CD4-positive, alpha-beta memory T cell (primary cell): ENCODE measurements at regions not wholly inside any gene's neighbourhood (a gene's known extent, or its start where the extent isn't known, plus 50 kb on each side); places are given as distances from the start of the nearest gene placed in this dataset.

Experiments
- CTCF ChIA-PET: fragments of 350-600 bp; sonication (Branson Sonifier 250); formaldehyde crosslinking; loops from one replicate; lab custom pipeline; 2021; ENCODE audit warnings: inconsistent platforms; ENCODE audit not compliant: partially characterized antibody; lab: Charles Lee
- POLR2A ChIA-PET: fragments of 350-600 bp; sonication (Branson Sonifier 250); formaldehyde crosslinking; loops from one replicate; lab custom pipeline; 2021; ENCODE audit not compliant: partially characterized antibody; lab: Charles Lee
- DNase-seq, 5 donors: peaks; one replicate each; pipeline versions ENCODE4 v3.0.0 to v3.0.0-alpha.2; 2020 to 2022; ENCODE audit warnings: mixed read lengths in 1 of 5
- H3K27ac ChIP-seq: one replicate; pipeline ENCODE4 v1.7.0; 2013; ENCODE audit warnings: low read depth, low read length
- H3K27me3 ChIP-seq: 2 replicates; pipeline ENCODE4 v1.7.0; 2013; ENCODE audit warnings: mild to moderate bottlenecking, low read length, moderate library complexity; ENCODE audit not compliant: insufficient read depth
- H3K36me3 ChIP-seq: 2 replicates; pipeline ENCODE4 v1.7.0; 2013; ENCODE audit warnings: mild to moderate bottlenecking, low read length, moderate library complexity; ENCODE audit not compliant: insufficient read depth
- H3K4me1 ChIP-seq: 2 replicates; pipeline ENCODE4 v1.7.0; 2013; ENCODE audit warnings: mild to moderate bottlenecking, low read length, moderate library complexity; ENCODE audit not compliant: insufficient read depth
- H3K4me3 ChIP-seq, 2 donors: one replicate each; pipeline ENCODE4 v1.7.0; 2013; ENCODE audit warnings: low read length in 2 of 2, mild to moderate bottlenecking in 1 of 2
- H3K9me3 ChIP-seq, 2 donors: one replicate each; pipeline ENCODE4 v1.7.0; 2013; ENCODE audit warnings: low read length in 2 of 2, control low read depth in 1 of 2; ENCODE audit not compliant: control insufficient read depth in 1 of 2
- H3K27ac Mint-ChIP-seq, 7 donors: one replicate each; pipeline ENCODE4 v1.8.0; 2020 to 2021; ENCODE audit warnings: mixed read lengths in 7 of 7, mild to moderate bottlenecking in 6 of 7, inconsistent platforms in 3 of 7, moderate library complexity in 3 of 7
- H3K27me3 Mint-ChIP-seq, 2 donors: one replicate each; pipeline ENCODE4 v1.8.0; 2020 to 2021; ENCODE audit warnings: mixed read lengths in 2 of 2
- H3K36me3 Mint-ChIP-seq, 2 donors: one replicate each; pipeline ENCODE4 v1.8.0; 2020 to 2021; ENCODE audit warnings: mixed read lengths in 2 of 2, inconsistent platforms in 1 of 2, mild to moderate bottlenecking in 1 of 2
- H3K4me1 Mint-ChIP-seq, 4 donors: one replicate each; pipeline ENCODE4 v1.8.0; 2020 to 2021; ENCODE audit warnings: mixed read lengths in 4 of 4, mild to moderate bottlenecking in 1 of 4
- H3K4me3 Mint-ChIP-seq, 8 donors: one replicate each; pipeline ENCODE4 v1.8.0; 2020 to 2021; ENCODE audit warnings: mixed read lengths in 8 of 8, mild to moderate bottlenecking in 7 of 8, moderate library complexity in 6 of 8, inconsistent platforms in 3 of 8
- H3K9me3 Mint-ChIP-seq, 8 donors: one replicate each; pipeline ENCODE4 v1.8.0; 2020 to 2021; ENCODE audit warnings: mixed read lengths in 8 of 8, mild to moderate bottlenecking in 5 of 8, inconsistent platforms in 3 of 8, moderate library complexity in 1 of 8
- intact Hi-C: fragments of 100-400 bp; cut with micrococcal nuclease; formaldehyde crosslinking; loops from one replicate; pipeline ENCODE4 v1.15.1; 2023

DNA sequence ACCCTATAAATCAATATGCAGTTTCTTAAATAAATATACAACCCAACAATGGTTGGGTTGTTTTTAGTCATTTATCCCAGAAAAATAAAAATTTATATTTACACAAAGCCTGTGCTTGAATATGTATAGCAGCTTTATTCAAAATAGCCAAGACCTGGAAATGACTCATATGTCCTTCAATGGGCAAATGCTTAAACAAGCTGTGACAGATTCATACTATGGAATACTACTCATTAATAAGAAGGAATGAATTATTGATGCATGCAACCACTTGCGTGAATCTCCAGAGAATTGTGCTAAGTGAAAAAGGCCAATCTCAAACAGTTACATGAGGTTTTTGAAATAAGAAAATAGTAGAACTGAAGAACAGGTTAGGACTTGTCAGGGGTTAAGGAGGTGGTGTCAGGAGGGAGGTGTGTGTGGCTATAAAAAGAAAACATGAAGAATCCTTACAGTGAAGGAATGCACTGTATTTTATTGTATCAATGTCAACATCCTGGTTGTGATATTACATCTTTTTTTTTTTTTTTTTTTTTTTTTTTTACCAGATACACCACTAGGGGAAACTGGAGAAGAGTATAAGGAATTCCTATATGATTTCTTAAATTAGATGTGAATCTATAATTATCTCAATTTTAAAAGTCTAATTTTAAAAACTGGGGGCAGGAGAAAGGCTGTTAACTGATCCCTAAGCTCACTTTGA is 82.4 kb upstream of the CD44 start:
- Mint-ChIP-seq H3K27ac (peak overlapping the region in 4 of 7 donors; percentile 32 to 81 (median 62)), H3K4me1 (peaks cover 34 to 52% (median 42%) of the 10 kb centered on the region in 4 donors), H3K4me3 (peak overlapping the region in 3 of 8 donors; percentile 1 to 18 (median 9)), H3K27me3 (no peaks in the 10 kb centered on the region), H3K9me3 (peaks cover 0 to 3% (median 0%) of the 10 kb centered on the region in 8 donors), H3K36me3 (peaks cover 0 to 6% of the 10 kb centered on the region in 2 donors)
- no peak for DNase-seq
- ChIA-PET POLR2A (interaction anchor here (0.7 to 6.9 kb wide), 7 partner anchors 10 to 110 kb away, joined by 4 to 67 read pairs (median 7); partner anchors contain the start of gene CD44), CTCF (interaction anchor here (0.8 to 1.8 kb wide), 4 partner anchors 9 to 27 kb away, joined by 3 to 5 read pairs (median 4); no protein-coding TSS in a partner anchor)
- Histone ChIP-seq H3K27ac (no peak overlapping the region), H3K27me3 (no peaks in the 10 kb centered on the region), H3K9me3 (no peaks in the 10 kb centered on the region), H3K4me1 (peaks cover 40% of the 10 kb centered on the region), H3K36me3 (no peaks in the 10 kb centered on the region), H3K4me3 (no peak overlapping the region)
- intact Hi-C loops, result no loop called here

DNA sequence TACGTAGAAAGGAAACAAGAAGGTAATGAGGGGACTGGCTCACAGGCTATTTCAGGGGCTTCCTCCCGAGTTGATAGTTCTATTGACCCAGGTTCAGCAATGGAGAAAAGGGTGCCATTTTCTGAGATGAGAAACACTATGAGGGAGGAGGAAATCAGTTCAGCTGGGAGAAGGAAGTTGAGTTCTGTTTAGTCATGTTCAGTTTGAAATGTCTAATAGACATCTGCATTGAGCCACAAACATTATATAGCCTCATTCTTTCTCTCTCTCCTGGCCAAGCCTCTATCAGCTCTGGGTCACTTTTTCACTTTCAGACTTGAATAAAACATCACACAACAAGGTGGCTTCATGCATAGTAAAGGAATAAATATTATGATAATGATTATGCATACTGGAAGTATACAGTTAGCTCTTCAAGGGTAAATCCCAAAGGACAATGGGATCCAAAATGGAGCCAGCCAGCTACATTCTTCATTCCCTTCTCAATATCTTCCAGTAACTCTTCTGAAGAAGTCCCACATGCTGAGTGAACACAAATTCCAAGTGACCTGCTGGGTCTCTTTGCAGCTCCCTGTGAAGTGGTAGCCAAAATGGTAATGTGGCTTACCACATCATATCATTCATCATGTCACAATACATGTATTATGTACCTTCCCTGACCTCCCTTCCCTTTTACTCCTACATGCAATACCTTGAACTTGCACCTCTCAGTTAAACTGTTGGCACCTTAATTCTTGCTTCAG is 80.9 kb upstream of the CD44 start:
- H3K4me1 Mint-ChIP-seq, result peaks cover 29 to 46% (median 40%) of the 10 kb centered on the region in 4 donors
- ChIA-PET CTCF (interaction anchor here (1.0 to 2.9 kb wide), 6 partner anchors 14 to 248 kb away, joined by 3 to 8 read pairs (median 4); no protein-coding TSS in a partner anchor), POLR2A (interaction anchor here (1.1 to 6.9 kb wide), 10 partner anchors 9 to 109 kb away, joined by 3 to 67 read pairs (median 7); no protein-coding TSS in a partner anchor)
- H3K27ac Mint-ChIP-seq, result peak overlapping the region; percentile 15 to 84 (median 66)
- DNase-seq, result peak in 2 of 5 donors; percentile 21 to 44
- H3K9me3 ChIP-seq, result no peaks in the 10 kb centered on the region
- H3K27me3 ChIP-seq, result no peaks in the 10 kb centered on the region
- no peaks in the 10 kb centered on the region for H3K36me3 Mint-ChIP-seq
- no peaks in the 10 kb centered on the region for H3K9me3 Mint-ChIP-seq
- no peaks in the 10 kb centered on the region for H3K27me3 Mint-ChIP-seq
- no peak overlapping the region for H3K4me3 ChIP-seq
- peak overlapping the region in 5 of 8 donors; percentile 11 to 16 (median 12) for H3K4me3 Mint-ChIP-seq
- intact Hi-C loops, result loop anchor here (1.0 to 2.0 kb wide), 3 partner anchors 8 to 25 kb away; no protein-coding TSS in a partner anchor
- no peaks in the 10 kb centered on the region for H3K36me3 ChIP-seq
- H3K4me1 ChIP-seq, result peaks cover 36% of the 10 kb centered on the region
- no peak overlapping the region for H3K27ac ChIP-seq

DNA sequence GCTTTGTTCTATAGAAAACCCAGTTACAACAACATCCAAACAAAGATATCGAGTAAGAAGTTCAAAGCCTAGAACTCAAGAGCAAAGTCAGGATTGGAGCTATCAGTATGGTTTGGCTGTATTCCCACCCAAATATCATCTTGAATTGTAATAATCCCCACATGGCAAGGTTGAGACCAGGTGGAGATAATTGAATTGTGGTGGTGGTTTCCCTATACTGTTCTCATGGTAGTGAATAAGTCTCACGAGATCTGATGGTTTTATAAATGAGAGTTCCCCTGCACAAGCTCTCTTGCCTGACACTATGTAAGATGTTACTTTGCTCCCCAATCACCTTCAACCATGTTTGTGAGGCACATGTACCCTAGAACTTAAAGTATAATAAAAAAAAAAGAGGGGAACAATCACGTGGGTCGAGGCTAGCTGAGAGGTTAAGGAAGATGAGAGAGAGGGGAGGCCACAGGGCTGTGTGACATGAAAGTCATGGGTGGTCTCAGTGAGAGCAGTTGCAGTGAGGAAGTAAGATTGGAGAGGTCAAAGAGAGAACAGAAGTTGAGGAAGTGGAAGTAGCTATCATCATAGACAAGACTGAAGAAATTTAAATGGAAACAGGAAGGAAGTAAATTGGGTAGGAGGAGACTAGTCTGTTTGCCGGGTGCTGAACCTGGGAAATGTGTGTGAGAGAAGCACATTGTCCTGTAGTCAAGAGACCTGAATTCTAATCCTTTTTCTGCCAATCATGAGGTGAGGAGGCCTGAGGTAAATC is 80.1 kb upstream of the CD44 start:
- peak overlapping the region; percentile 19 to 90 (median 78) for H3K27ac Mint-ChIP-seq
- Histone ChIP-seq H3K27ac (no peak overlapping the region), H3K4me1 (peaks cover 40% of the 10 kb centered on the region), H3K9me3 (no peaks in the 10 kb centered on the region), H3K27me3 (no peaks in the 10 kb centered on the region), H3K36me3 (no peaks in the 10 kb centered on the region), H3K4me3 (no peak overlapping the region)
- ChIA-PET POLR2A (interaction anchor here (0.8 to 6.9 kb wide), 12 partner anchors 8 to 104 kb away, joined by 3 to 67 read pairs (median 6); no protein-coding TSS in a partner anchor), CTCF (interaction anchor here (1.0 to 2.9 kb wide), 5 partner anchors 15 to 247 kb away, joined by 3 to 8 read pairs (median 3); no protein-coding TSS in a partner anchor)
- H3K4me3 Mint-ChIP-seq, result peak overlapping the region in 7 of 8 donors; percentile 1 to 71 (median 14)
- DNase-seq, result no peak
- H3K36me3 Mint-ChIP-seq, result no peaks in the 10 kb centered on the region
- H3K9me3 Mint-ChIP-seq, result no peaks in the 10 kb centered on the region
- H3K4me1 Mint-ChIP-seq, result peaks cover 29 to 46% (median 40%) of the 10 kb centered on the region in 4 donors
- no peaks in the 10 kb centered on the region for H3K27me3 Mint-ChIP-seq
- intact Hi-C loops, result loop anchor here (1.0 to 2.0 kb wide), 3 partner anchors 7 to 24 kb away; no protein-coding TSS in a partner anchor

DNA sequence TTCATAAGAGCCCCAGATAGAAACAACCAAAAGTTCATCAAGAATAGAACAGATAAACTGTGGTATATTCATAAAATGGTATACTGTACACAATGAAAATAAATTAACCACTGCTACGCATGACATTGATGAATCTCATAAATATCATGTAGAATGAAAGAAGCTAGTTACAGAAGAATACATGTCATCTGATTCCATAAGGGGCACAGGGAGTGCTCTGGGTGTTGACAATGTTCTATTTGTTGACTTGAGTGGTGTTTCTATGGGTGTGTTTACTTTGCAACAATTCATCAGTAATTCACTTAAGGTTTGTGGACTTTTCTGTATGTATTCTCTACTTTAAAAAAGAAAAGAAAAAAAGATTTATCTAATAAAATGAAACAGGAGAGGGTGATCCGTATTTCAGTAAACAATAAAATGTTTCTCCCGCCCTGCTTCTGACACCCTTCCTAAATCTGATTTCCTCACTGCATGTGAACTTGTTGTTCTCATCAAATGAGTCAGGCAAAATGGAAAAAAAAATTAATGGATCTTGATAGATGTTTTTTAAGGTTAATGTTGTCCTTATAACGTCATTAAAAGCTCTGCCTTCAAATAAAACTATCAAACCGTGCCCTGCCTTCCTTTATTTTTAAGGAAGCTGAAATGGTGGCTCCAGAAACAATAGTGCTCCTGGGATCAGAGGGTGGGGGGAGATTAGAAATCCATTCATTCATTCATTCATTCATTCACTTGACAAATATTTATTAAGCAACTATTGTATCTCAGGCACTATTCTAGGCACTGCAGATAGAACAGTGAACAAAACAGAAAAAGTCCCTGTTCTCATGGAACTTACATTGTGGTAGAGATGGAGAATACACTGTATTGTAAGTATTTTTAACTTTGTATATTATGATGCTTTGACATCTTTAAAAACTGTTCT is 77.2 kb upstream of the CD44 start:
- Mint-ChIP-seq H3K27me3 (no peaks in the 10 kb centered on the region), H3K4me1 (peaks cover 37 to 55% (median 43%) of the 10 kb centered on the region in 4 donors), H3K27ac (peak overlapping the region in 1 of 7 donors; percentile 53), H3K4me3 (no peak overlapping the region), H3K36me3 (no peaks in the 10 kb centered on the region), H3K9me3 (no peaks in the 10 kb centered on the region)
- no peak for DNase-seq
- Histone ChIP-seq H3K36me3 (no peaks in the 10 kb centered on the region), H3K27me3 (no peaks in the 10 kb centered on the region), H3K27ac (no peak overlapping the region), H3K4me1 (peaks cover 60% of the 10 kb centered on the region), H3K4me3 (no peak overlapping the region), H3K9me3 (no peaks in the 10 kb centered on the region)
- POLR2A ChIA-PET, result interaction anchor here (1.6 to 6.9 kb wide), 5 partner anchors 11 to 78 kb away, joined by 4 to 67 read pairs (median 7); partner anchors contain the start of gene CD44
- CTCF ChIA-PET, result interaction anchor here (0.8 to 2.1 kb wide), 3 partner anchors 11 to 175 kb away, joined by 3 to 8 read pairs (median 4); no protein-coding TSS in a partner anchor
- intact Hi-C loops, result no loop called here

DNA sequence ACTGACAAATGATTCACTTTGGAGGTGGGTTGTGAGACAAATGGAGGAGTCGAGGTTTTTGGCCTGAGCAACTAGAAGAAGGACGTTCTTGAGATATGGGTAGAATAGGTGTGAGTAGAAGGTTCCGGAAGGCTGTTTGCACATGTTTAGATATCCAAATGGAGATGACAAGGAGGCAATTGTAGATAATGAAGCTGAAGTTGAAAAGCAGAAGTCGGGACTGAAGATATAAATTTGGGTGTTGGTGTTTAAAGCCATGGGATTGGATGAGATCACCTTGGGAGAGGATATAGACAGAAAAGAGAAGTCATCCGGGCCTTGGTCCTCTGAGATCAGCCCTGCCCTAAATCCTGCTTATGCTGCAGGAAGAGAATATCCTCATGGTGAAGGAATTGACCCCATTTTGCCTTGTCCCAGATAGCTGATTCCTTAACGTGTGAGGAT is 75.5 kb upstream of the CD44 start:
- Histone ChIP-seq H3K4me3 (no peak overlapping the region), H3K9me3 (no peaks in the 10 kb centered on the region), H3K27me3 (no peaks in the 10 kb centered on the region), H3K4me1 (peaks cover 57% of the 10 kb centered on the region), H3K36me3 (no peaks in the 10 kb centered on the region), H3K27ac (no peak overlapping the region)
- intact Hi-C loops, result no loop called here
- peaks cover 26 to 51% (median 40%) of the 10 kb centered on the region in 4 donors for H3K4me1 Mint-ChIP-seq
- no peaks in the 10 kb centered on the region for H3K27me3 Mint-ChIP-seq
- ChIA-PET CTCF (interaction anchor here (1.1 kb wide), 1 partner anchor 11 kb away, joined by 4 read pairs; no protein-coding TSS in a partner anchor), POLR2A (interaction anchor here (2.0 to 5.9 kb wide), 4 partner anchors 13 to 23 kb away, joined by 7 to 76 read pairs (median 40); no protein-coding TSS in a partner anchor)
- H3K27ac Mint-ChIP-seq, result no peak overlapping the region
- H3K36me3 Mint-ChIP-seq, result no peaks in the 10 kb centered on the region
- no peaks in the 10 kb centered on the region for H3K9me3 Mint-ChIP-seq
- DNase-seq, result no peak
- H3K4me3 Mint-ChIP-seq, result no peak overlapping the region
